ENCODE measurements at regions not wholly inside any gene's neighbourhood (a gene's known extent, or its start where the extent isn't known, plus 50 kb on each side); places are given as distances from the start of the nearest gene placed in this dataset.
"Not testable (repeated sequence)": the region's sequence is repeated elsewhere in the genome, so short reads cannot be mapped to it uniquely, and the experiment has no call there.

GRCh38 chr14:56422703-56423213, 156.8 kb upstream of the TMEM260 start:
- DNase-seq, result peak; percentile 25

DNA sequence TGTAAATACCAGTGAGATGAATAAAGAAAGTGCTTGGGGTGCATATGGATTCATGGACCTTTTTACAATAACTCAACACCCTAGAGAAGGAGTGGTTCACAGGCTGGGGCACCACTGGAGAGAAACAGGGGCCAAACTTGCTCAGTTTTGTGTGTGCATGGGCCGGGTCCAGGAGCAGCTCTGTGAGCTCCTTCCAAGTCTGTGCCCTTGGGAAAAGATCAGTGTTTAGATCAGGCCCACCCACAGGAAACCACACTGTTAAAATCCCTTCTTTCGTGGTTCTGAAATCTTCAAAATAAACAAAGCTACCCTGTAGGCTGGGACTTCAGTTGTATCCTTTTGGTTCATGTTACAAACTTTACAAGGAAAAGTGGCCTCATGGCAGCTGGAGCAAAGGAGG, 156.1 kb upstream of the TMEM260 start:
- no peak for DNase-seq

DNA sequence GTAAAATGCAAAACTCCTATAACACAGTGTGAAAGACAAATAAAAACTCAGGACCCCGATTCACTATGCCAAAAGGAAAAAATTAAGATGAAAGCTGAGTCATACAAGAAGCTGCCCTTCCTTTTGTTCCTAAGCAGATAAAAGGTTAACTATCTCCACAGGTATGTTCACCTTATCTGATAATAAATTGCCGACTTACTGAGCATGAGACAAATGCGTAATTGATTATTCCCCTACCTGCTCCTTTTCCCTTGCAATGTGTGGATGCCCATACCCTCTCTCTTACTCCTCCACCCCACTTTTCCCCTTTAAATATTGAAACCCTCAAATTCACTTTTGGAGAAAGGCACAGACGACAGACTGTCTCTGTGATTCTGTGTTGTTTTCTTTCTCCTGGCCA, 148.6 kb upstream of the TMEM260 start:
- no peak for DNase-seq

GRCh38 chr14:56449670-56450213, 129.9 kb upstream of the TMEM260 start:
- DNase-seq, result no peak

GRCh38 chr14:56452940-56453339, 126.7 kb upstream of the TMEM260 start:
- no peak for DNase-seq

DNA sequence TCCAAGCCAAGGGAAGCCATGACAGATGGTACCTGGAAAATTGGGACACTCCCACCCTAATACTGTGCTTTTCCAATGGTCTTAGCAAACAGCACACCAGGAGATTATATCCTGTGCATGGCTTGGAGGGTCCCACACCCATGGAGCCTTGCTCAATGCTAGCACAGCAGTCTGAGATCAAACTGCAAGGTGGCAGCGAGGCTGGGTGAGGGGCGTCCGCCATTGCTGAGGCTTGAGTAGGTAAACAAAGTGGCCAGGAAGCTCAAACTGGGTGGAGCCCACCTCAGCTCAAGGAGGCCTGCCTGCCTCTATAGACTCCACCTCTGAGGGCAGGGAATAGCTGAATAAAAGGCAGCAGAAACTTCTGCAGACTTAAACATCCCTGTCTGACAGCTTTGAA, 124.9 kb upstream of the TMEM260 start:
- not testable (repeated sequence) for DNase-seq

- DNase-seq, result no peak
Measured at GRCh38 chr14:56460469-56460868, 119.1 kb upstream of the TMEM260 start.

DNA sequence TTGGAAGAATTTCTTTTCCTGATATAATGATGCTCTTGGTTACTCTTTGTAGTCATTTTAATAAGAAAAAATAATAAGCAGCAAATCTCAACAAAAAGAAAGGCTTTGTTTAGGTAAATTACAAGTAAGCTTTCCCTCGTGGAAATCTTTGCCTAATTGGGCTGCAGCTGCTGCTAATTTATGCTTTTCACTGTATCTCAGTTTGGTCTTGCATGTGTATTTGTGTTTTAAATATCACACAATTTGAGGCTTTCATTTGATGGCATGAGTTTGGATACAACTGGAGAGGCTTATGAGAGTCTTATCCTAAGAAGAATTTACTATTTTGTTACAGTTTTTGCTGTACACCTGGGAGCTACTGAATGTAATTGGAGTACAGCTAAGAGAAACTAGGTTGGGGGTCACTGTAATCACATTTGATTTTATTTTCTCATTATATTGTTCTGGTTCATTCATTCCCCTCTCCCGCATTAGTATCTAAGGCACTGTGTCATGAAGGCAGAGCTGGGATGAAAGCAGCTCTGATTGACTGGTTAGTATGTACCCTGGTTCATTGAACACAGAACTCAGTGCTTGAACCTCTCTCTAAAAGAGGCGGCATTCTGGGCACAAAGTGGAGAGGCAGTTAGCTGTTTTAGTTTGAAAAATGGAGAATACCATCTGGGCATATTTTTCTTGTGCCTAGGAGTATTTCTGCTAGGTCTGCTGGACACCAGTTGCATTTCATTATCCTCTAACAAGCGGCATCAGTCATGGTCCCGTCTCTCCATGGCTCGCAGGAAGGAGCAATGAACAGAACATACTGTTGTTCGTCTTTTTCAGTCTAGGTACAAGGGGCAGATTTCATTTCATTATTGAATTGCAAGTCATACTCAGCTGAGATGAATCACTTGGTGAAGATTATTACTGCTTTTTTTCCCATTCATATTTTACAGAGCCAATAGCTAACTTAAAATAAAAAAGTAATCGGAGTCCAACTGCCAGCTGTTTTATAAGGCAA, 118.0 kb upstream of the TMEM260 start:
- no peak for DNase-seq

GRCh38 chr14:56463271-56463890, 116.2 kb upstream of the TMEM260 start:
- no peak for DNase-seq

GRCh38 chr14:56471056-56471455, 108.5 kb upstream of the TMEM260 start:
- no peak for DNase-seq

DNA sequence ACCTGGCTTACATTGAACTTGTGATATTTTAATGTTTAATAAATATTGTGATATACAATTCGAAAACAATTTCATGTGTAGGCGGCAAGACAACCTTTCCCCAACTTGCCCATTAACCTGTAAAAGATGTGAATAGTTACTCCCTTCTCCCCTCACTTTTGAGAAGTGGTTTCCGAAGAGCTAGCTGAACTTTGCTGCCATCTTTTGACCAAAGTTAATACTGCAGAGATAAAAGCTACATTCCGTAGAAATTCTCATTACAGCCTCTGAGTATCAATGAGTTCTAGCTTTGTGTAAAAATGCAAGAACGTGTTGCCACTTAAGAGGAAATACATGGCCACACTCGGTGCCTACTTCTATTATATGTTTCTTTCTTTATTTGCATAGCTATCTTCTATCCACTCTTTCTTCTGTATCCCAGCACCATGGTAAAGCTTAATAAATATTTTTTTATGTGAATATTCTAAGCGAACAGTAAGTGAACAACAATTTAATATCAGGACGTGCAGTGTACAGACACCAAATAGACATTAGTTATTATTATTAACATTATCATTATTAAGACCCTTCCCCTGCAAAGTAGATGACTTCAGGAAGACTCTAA, 105.1 kb upstream of the TMEM260 start:
- DNase-seq, result peak; percentile 53

- no peak for DNase-seq
Measured at GRCh38 chr14:56482310-56482911, 97.2 kb upstream of the TMEM260 start.

DNA sequence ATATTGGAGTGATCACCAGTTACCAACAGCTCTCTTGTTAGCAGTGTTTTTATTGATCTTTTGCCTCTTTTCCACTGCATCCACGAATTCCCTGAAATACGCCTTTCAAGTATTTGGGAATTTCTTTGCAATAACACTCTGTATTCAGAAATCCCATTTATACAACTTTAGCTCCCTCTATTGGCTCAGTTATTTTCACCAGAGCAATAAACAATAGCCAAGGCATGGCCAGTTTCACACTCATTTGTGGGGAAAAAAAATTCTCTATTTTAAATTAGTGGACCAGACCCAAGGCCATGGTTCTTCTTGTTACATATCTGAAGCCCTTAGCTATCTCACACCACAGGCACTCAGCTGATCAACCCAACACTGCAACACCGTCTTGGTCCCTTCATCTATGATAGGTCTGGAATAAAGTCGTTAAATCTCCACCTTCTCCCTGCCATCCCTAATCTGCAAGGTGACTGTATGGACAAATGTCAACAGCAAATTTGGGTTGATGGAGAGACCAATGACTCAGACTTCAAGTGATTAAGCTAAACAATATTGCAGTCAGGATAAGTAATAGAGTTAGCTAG, 92.4 kb upstream of the TMEM260 start:
- no peak for DNase-seq

DNA sequence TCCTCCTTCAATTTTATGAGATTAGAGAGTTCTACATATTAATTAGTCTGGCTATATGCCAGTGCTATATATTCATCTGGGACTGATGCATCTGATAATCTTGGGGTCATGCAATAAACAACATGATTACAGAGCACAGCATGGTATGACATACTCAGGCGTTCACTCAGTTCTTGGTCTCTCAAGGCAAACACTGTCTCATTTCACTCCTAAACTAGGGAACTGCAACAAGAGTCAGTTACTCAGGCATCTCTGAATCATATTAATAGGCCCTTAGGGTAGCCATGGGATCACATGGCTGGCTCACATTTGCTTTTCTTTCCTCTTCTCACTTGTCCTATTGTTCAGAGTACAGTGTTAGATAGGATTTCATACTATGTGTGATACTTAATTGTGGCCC, 91.8 kb upstream of the TMEM260 start:
- DNase-seq, result no peak

- no peak for DNase-seq
Measured at GRCh38 chr14:56488306-56488705, 91.3 kb upstream of the TMEM260 start.

GRCh38 chr14:56490379-56490778, 89.2 kb upstream of the TMEM260 start:
- DNase-seq, result peak; percentile 45

- DNase-seq, result peak; percentile 36
Measured at GRCh38 chr14:56491299-56492285, 88.0 kb upstream of the TMEM260 start.

DNA sequence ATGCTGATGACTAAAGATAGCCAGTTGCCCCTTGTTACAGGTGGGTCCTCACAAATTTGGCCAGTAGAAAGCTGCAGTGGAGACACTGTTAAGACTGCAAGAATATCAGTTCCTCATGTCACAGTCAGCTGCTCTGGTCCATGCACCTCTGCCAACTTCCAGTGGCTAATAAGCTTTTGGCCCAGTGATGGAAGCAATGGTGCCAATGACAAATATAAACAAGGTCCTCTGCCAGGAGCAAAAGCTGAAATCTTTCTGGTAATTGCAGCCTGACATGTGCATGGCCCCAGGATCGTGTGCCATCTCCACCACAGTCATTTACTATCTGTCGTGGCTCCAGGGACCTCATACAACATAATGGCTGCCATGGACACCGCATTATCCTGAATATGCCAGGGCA, 85.4 kb upstream of the TMEM260 start:
- no peak for DNase-seq

GRCh38 chr14:56498112-56498511, 81.5 kb upstream of the TMEM260 start:
- DNase-seq, result no peak

GRCh38 chr14:56501909-56502530, 77.6 kb upstream of the TMEM260 start:
- DNase-seq, result no peak

DNA sequence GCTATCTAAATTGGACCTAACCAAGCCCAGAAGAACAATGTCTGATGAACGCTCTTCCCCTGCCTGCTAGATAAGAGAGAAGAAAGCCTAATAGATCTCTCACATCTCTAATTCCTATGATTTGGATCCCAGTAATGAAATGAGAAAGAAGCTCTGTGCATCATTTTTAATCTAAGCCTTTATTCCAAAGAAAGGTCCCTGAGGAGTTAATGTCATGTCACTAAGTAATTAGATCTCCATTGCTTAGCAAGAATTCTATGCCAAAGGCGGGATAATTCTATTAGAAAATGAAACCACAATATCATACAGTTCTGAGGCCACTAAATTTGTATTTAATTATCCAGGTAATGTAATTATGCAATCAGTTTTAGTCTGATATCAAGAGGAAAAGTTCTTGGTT, 74.2 kb upstream of the TMEM260 start:
- DNase-seq, result no peak
